ENCODE measurements at regions not wholly inside any gene's neighbourhood (a gene's known extent, or its start where the extent isn't known, plus 50 kb on each side); places are given as distances from the start of the nearest gene placed in this dataset.

DNA sequence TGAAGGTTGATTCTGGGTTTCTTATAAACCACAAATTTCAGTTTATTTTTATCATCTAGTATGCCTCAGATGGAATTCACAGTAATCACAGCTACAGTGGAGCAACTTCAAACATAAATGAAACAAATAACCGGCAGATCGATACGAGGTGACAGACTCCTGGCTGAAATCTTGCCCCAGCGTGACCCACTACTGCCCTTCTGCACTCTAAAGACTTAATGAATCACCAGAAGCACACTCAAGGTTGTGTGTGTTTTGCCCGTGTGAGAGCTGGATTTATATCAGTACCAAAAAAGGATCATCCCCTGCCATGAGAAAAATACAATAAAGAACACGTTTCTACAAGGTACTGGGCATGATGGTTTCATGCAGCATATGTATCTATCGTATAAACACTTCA is 161.7 kb downstream of the KLF12 start:
- TF ChIP-seq, protein P1, sequence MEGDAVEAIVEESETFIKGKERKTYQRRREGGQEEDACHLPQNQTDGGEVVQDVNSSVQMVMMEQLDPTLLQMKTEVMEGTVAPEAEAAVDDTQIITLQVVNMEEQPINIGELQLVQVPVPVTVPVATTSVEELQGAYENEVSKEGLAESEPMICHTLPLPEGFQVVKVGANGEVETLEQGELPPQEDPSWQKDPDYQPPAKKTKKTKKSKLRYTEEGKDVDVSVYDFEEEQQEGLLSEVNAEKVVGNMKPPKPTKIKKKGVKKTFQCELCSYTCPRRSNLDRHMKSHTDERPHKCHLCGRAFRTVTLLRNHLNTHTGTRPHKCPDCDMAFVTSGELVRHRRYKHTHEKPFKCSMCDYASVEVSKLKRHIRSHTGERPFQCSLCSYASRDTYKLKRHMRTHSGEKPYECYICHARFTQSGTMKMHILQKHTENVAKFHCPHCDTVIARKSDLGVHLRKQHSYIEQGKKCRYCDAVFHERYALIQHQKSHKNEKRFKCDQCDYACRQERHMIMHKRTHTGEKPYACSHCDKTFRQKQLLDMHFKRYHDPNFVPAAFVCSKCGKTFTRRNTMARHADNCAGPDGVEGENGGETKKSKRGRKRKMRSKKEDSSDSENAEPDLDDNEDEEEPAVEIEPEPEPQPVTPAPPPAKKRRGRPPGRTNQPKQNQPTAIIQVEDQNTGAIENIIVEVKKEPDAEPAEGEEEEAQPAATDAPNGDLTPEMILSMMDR (IDR thresholded peaks at IDR 0.05; ENCODE audit: unreplicated experiment): no peak
- Mint-ChIP-seq H3K36me3 (ENCODE audit: low read depth, unreplicated experiment) (no peaks in the 10 kb centered on the region), H3K9me3 (ENCODE audit: unreplicated experiment) (no peaks in the 10 kb centered on the region), H3K27ac (ENCODE audit: unreplicated experiment) (no peak overlapping the region), H3K27me3 (ENCODE audit: unreplicated experiment) (peaks cover 2% of the 10 kb centered on the region), H3K4me3 (ENCODE audit: unreplicated experiment) (no peak overlapping the region), H3K4me1 (ENCODE audit: unreplicated experiment) (peaks cover 3% of the 10 kb centered on the region)
- no peak for DNase-seq (ENCODE audit: low spot score)

DNA sequence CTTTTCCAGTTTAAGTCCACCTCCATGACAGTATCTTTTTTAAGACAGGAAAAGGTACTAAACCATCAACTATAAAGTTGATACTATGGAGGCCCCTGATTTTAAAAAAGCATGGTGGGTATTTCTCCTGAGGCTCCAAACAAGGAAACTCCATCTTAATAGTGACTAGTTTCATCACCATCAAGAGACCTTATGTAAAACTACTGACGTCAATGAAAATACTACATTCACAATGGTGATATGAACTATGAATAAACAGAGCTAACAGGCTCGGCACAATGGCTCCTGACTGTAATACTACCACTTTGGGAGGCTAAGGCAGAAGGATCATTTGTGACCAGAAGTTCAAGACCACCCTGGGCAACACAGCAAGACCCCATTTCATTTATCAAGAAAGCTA is 162.7 kb downstream of the KLF12 start:
- TF ChIP-seq, protein P1 (IDR thresholded peaks at IDR 0.05; ENCODE audit: unreplicated experiment): no peak
- DNase-seq (ENCODE audit: low spot score): no peak
- no peak overlapping the region for H3K27ac Mint-ChIP-seq (ENCODE audit: unreplicated experiment)
- no peak overlapping the region for H3K4me3 Mint-ChIP-seq (ENCODE audit: unreplicated experiment)
- H3K9me3 Mint-ChIP-seq (ENCODE audit: unreplicated experiment): no peaks in the 10 kb centered on the region
- peaks cover 3% of the 10 kb centered on the region for H3K4me1 Mint-ChIP-seq (ENCODE audit: unreplicated experiment)
- no peaks in the 10 kb centered on the region for H3K36me3 Mint-ChIP-seq (ENCODE audit: low read depth, unreplicated experiment)
- peaks cover 2% of the 10 kb centered on the region for H3K27me3 Mint-ChIP-seq (ENCODE audit: unreplicated experiment)

DNA sequence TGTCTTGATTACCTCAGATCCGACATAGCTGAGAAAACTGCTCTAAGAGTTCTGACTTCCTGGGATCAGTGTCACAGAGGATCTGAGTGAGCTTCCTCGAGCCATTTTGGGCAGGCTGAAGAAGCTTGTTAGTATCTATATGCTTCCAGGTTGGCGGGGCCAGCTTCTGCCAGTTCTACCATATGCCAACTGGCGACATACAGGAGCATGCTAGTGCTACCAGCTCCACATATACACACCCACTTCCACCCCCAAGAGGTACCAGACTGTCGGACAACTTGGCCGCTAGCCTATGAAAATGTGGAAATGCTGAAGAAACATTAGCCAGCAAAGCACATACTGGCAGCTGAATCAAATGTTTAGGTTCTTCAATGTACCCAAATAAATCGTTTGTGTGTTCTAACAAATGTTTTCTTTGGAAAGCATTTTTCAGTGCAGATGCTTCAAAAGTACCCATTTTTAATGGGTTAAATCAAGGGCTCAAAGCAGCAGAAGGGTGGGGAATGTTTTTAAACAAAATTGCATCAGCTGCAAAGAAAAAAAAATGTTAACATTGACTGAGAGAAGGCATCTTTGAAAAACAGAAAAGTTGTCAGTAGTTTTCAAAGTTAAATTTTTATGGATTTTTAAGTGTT is 163.7 kb downstream of the KLF12 start:
- peaks cover 3% of the 10 kb centered on the region for H3K4me1 Mint-ChIP-seq (ENCODE audit: unreplicated experiment)
- peaks cover 2% of the 10 kb centered on the region for H3K27me3 Mint-ChIP-seq (ENCODE audit: unreplicated experiment)
- no peak for DNase-seq (ENCODE audit: low spot score)
- H3K4me3 Mint-ChIP-seq (ENCODE audit: unreplicated experiment): no peak overlapping the region
- H3K9me3 Mint-ChIP-seq (ENCODE audit: unreplicated experiment): no peaks in the 10 kb centered on the region
- no peaks in the 10 kb centered on the region for H3K36me3 Mint-ChIP-seq (ENCODE audit: low read depth, unreplicated experiment)
- TF ChIP-seq, protein P1 (IDR thresholded peaks at IDR 0.05; ENCODE audit: unreplicated experiment): no peak
- H3K27ac Mint-ChIP-seq (ENCODE audit: unreplicated experiment): no peak overlapping the region

DNA sequence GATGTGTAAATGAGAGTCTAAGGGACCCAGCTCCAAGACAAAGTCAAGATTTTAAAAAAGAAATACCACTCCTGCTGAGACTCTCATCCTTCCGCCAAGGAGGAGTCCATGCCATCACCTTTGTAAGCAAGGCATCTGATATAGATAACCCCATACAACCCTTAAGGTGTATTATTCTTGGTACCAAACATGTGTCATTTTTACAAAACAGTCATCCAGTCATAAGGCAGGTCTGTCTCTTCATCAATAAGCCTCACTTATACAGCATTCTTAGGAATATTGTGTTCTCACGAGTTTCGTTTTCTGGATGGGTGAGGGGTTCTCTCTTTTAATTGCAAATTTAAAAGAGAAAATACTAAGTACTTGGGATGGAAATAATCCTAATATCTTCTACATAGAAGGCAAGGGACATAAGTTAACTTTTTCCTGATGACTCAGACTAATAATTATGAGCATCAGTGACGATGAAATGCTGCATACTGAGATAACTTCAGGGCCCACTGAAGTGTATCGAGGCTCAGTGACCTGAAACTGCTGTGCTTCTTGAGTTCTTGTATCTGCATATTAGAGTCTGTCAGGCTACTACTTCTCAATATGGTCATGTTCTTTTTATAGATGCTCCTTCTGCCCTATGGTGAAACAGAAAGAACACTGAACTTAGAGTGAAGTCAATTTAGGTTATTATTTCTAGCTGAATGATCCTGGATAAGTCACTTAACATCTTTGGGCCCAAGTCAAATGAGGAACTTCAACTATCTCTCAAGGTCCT is 166.6 kb downstream of the KLF12 start:
- H3K36me3 Mint-ChIP-seq (ENCODE audit: low read depth, unreplicated experiment): no peaks in the 10 kb centered on the region
- H3K4me1 Mint-ChIP-seq (ENCODE audit: unreplicated experiment): no peaks in the 10 kb centered on the region
- peaks cover 2% of the 10 kb centered on the region for H3K27me3 Mint-ChIP-seq (ENCODE audit: unreplicated experiment)
- no peak overlapping the region for H3K4me3 Mint-ChIP-seq (ENCODE audit: unreplicated experiment)
- H3K9me3 Mint-ChIP-seq (ENCODE audit: unreplicated experiment): no peaks in the 10 kb centered on the region
- no peak for DNase-seq (ENCODE audit: low spot score)
- no peak overlapping the region for H3K27ac Mint-ChIP-seq (ENCODE audit: unreplicated experiment)
- TF ChIP-seq, protein P1 (IDR thresholded peaks at IDR 0.05; ENCODE audit: unreplicated experiment): no peak

DNA sequence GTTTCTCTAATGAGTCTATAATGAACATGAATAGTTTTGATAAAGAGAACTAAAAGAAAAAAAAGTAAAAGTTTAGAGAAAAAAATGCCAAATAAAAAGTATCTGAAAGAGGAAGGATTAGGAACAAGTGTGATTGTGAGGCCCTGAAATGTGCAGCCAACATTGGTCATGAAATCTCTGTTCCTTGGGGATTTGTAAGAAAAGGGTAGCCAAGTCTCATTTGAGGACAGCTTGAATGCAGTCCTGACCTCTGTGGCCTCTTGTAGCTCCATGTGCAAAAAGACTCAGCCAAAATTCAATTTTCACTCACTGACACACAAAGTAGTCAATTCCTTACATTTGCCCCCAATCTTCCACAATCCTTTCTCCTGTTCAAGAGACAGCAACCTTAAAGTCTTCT is 167.9 kb downstream of the KLF12 start:
- Mint-ChIP-seq H3K4me3 (ENCODE audit: unreplicated experiment) (no peak overlapping the region), H3K9me3 (ENCODE audit: unreplicated experiment) (no peaks in the 10 kb centered on the region), H3K27me3 (ENCODE audit: unreplicated experiment) (peaks cover 2% of the 10 kb centered on the region), H3K4me1 (ENCODE audit: unreplicated experiment) (no peaks in the 10 kb centered on the region), H3K27ac (ENCODE audit: unreplicated experiment) (no peak overlapping the region), H3K36me3 (ENCODE audit: low read depth, unreplicated experiment) (peaks cover 7% of the 10 kb centered on the region)
- TF ChIP-seq, protein P1 (IDR thresholded peaks at IDR 0.05; ENCODE audit: unreplicated experiment): no peak
- no peak for DNase-seq (ENCODE audit: low spot score)

Measured in endothelial cell (in vitro differentiated cells).